Central memory CD8-positive, alpha-beta T cell (primary cell): ENCODE measurements at regions not wholly inside any gene's neighbourhood (a gene's known extent, or its start where the extent isn't known, plus 50 kb on each side); places are given as distances from the start of the nearest gene placed in this dataset.

ENCODE experiments used
- ATAC-seq: fragments of 150-1000 bp; cut with Tn5 transposase; replicated peaks from 2 replicates; pipeline ENCODE4 v1.10.0; 2022; ENCODE audit warnings: mild to moderate bottlenecking, moderate FRiP score, moderate number of reproducible peaks; ENCODE audit not compliant: poor library complexity, severe bottlenecking; ENCODE audit errors: extremely low read depth
- DNase-seq, 2 donors: peaks; one replicate each; pipeline ENCODE4 v3.0.0; 2021; ENCODE audit warnings: low spot score in 2 of 2
- H3K27ac Mint-ChIP-seq: one replicate; pipeline ENCODE4 v1.8.0; 2022; ENCODE audit warnings: low read depth, mild to moderate bottlenecking, moderate library complexity, mixed read lengths
- H3K27me3 Mint-ChIP-seq: one replicate; pipeline ENCODE4 v1.8.0; 2022; ENCODE audit warnings: mixed read lengths
- H3K36me3 Mint-ChIP-seq: one replicate; pipeline ENCODE4 v1.8.0; 2022; ENCODE audit warnings: mild to moderate bottlenecking, moderate library complexity, mixed read lengths; ENCODE audit not compliant: insufficient read depth
- H3K4me1 Mint-ChIP-seq: one replicate; pipeline ENCODE4 v1.8.0; 2022; ENCODE audit warnings: mixed read lengths
- H3K4me3 Mint-ChIP-seq: one replicate; pipeline ENCODE4 v1.8.0; 2022; ENCODE audit warnings: mild to moderate bottlenecking, moderate library complexity, mixed read lengths
- H3K9me3 Mint-ChIP-seq: one replicate; pipeline ENCODE4 v1.8.0; 2022; ENCODE audit warnings: mixed read lengths

GRCh38 chr20:11671015-11671511 is 246.6 kb upstream of the BTBD3 start:
- DNase-seq, result no peak
- ATAC-seq, result no peak
- no peak overlapping the region for H3K27ac Mint-ChIP-seq
- no peaks in the 10 kb centered on the region for H3K4me1 Mint-ChIP-seq
- peaks cover 1% of the 10 kb centered on the region for H3K36me3 Mint-ChIP-seq
- no peak overlapping the region for H3K4me3 Mint-ChIP-seq
- peaks cover 15% of the 10 kb centered on the region for H3K9me3 Mint-ChIP-seq
- H3K27me3 Mint-ChIP-seq, result no peaks in the 10 kb centered on the region

- H3K27me3 Mint-ChIP-seq, result no peaks in the 10 kb centered on the region
- H3K36me3 Mint-ChIP-seq, result peaks cover 1% of the 10 kb centered on the region
- no peak overlapping the region for H3K27ac Mint-ChIP-seq
- H3K4me1 Mint-ChIP-seq, result no peaks in the 10 kb centered on the region
- no peak for DNase-seq
- H3K9me3 Mint-ChIP-seq, result peaks cover 10% of the 10 kb centered on the region
- ATAC-seq, result no peak
- no peak overlapping the region for H3K4me3 Mint-ChIP-seq
These were observed 244.7 kb upstream of the BTBD3 start for GRCh38 chr20:11672959-11673358.

GRCh38 chr20:11675920-11676629 is 241.6 kb upstream of the BTBD3 start:
- H3K27me3 Mint-ChIP-seq, result no peaks in the 10 kb centered on the region
- DNase-seq (no peak), ATAC-seq (no peak)
- no peaks in the 10 kb centered on the region for H3K9me3 Mint-ChIP-seq
- H3K27ac Mint-ChIP-seq, result no peak overlapping the region
- no peak overlapping the region for H3K4me3 Mint-ChIP-seq
- H3K4me1 Mint-ChIP-seq, result no peaks in the 10 kb centered on the region
- H3K36me3 Mint-ChIP-seq, result no peaks in the 10 kb centered on the region

GRCh38 chr20:11676630-11677287 is 240.9 kb upstream of the BTBD3 start:
- no peak for ATAC-seq
- peaks cover 4% of the 10 kb centered on the region for H3K9me3 Mint-ChIP-seq
- no peaks in the 10 kb centered on the region for H3K4me1 Mint-ChIP-seq
- DNase-seq, result no peak
- no peak overlapping the region for H3K27ac Mint-ChIP-seq
- H3K4me3 Mint-ChIP-seq, result no peak overlapping the region
- no peaks in the 10 kb centered on the region for H3K36me3 Mint-ChIP-seq
- no peaks in the 10 kb centered on the region for H3K27me3 Mint-ChIP-seq

GRCh38 chr20:11677428-11677827 is 240.3 kb upstream of the BTBD3 start:
- Mint-ChIP-seq H3K27ac (no peak overlapping the region), H3K36me3 (no peaks in the 10 kb centered on the region), H3K27me3 (no peaks in the 10 kb centered on the region), H3K4me1 (no peaks in the 10 kb centered on the region), H3K4me3 (no peak overlapping the region), H3K9me3 (peaks cover 5% of the 10 kb centered on the region)
- ATAC-seq (no peak), DNase-seq (no peak)

- Mint-ChIP-seq H3K27me3 (no peaks in the 10 kb centered on the region), H3K27ac (no peak overlapping the region), H3K4me1 (no peaks in the 10 kb centered on the region), H3K9me3 (peaks cover 5% of the 10 kb centered on the region), H3K4me3 (no peak overlapping the region), H3K36me3 (no peaks in the 10 kb centered on the region)
- ATAC-seq (no peak), DNase-seq (no peak)
These were observed 239.9 kb upstream of the BTBD3 start for GRCh38 chr20:11677836-11678235.

- H3K36me3 Mint-ChIP-seq, result no peaks in the 10 kb centered on the region
- DNase-seq (no peak), ATAC-seq (no peak)
- no peaks in the 10 kb centered on the region for H3K4me1 Mint-ChIP-seq
- H3K27me3 Mint-ChIP-seq, result no peaks in the 10 kb centered on the region
- H3K9me3 Mint-ChIP-seq, result peaks cover 5% of the 10 kb centered on the region
- H3K27ac Mint-ChIP-seq, result no peak overlapping the region
- H3K4me3 Mint-ChIP-seq, result no peak overlapping the region
These were observed 235.4 kb upstream of the BTBD3 start for GRCh38 chr20:11682285-11682684.

GRCh38 chr20:11686195-11686594 is 231.5 kb upstream of the BTBD3 start:
- Mint-ChIP-seq H3K27ac (no peak overlapping the region), H3K9me3 (peaks cover 17% of the 10 kb centered on the region), H3K36me3 (no peaks in the 10 kb centered on the region), H3K4me3 (no peak overlapping the region), H3K27me3 (no peaks in the 10 kb centered on the region), H3K4me1 (no peaks in the 10 kb centered on the region)
- ATAC-seq (no peak), DNase-seq (no peak)

GRCh38 chr20:11686820-11687543 is 230.7 kb upstream of the BTBD3 start:
- DNase-seq (no peak), ATAC-seq (no peak)
- Mint-ChIP-seq H3K9me3 (peaks cover 12% of the 10 kb centered on the region), H3K27ac (no peak overlapping the region), H3K4me1 (no peaks in the 10 kb centered on the region), H3K4me3 (no peak overlapping the region), H3K36me3 (no peaks in the 10 kb centered on the region), H3K27me3 (no peaks in the 10 kb centered on the region)

- Mint-ChIP-seq H3K9me3 (peaks cover 14% of the 10 kb centered on the region), H3K27ac (no peak overlapping the region), H3K4me1 (no peaks in the 10 kb centered on the region), H3K4me3 (no peak overlapping the region), H3K27me3 (no peaks in the 10 kb centered on the region), H3K36me3 (no peaks in the 10 kb centered on the region)
- no peak for DNase-seq
- ATAC-seq, result no peak
These were observed 230.0 kb upstream of the BTBD3 start for GRCh38 chr20:11687546-11688292.

GRCh38 chr20:11689262-11689661 is 228.4 kb upstream of the BTBD3 start:
- Mint-ChIP-seq H3K4me3 (no peak overlapping the region), H3K4me1 (no peaks in the 10 kb centered on the region), H3K9me3 (peaks cover 17% of the 10 kb centered on the region), H3K36me3 (no peaks in the 10 kb centered on the region), H3K27me3 (no peaks in the 10 kb centered on the region), H3K27ac (no peak overlapping the region)
- no peak for ATAC-seq
- DNase-seq, result no peak

- H3K27me3 Mint-ChIP-seq, result no peaks in the 10 kb centered on the region
- no peak overlapping the region for H3K4me3 Mint-ChIP-seq
- ATAC-seq, result no peak
- H3K9me3 Mint-ChIP-seq, result peaks cover 27% of the 10 kb centered on the region
- H3K4me1 Mint-ChIP-seq, result no peaks in the 10 kb centered on the region
- no peak for DNase-seq
- H3K27ac Mint-ChIP-seq, result no peak overlapping the region
- H3K36me3 Mint-ChIP-seq, result no peaks in the 10 kb centered on the region
These were observed 225.9 kb upstream of the BTBD3 start for GRCh38 chr20:11691766-11692165.
